ENCODE measurements at regions not wholly inside any gene's neighbourhood (a gene's known extent, or its start where the extent isn't known, plus 50 kb on each side); places are given as distances from the start of the nearest gene placed in this dataset.
"Not testable (repeated sequence)": the region's sequence is repeated elsewhere in the genome, so short reads cannot be mapped to it uniquely, and the experiment has no call there.

DNA sequence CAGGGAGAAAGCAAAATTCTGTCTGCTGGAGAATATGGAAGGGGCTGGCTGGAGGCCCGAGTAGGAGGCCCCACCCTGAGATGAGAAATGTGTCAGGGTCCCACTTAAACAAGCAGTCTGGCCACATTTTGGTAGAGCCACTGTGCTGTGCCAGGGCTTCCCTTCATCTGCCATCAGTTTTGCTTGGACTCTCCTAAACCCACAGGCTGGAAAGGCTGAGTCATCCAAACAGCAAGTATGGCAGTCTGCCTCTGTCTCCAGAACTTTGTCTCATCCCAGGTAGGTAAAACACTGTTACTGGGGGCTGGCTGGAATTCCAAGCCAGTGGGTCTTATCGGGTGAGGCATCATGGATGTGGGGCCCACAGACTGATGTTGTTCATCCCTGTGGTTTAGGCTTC, 1390.6 kb downstream of the UQCRFS1 start:
- H3K9me3 ChIP-seq (ENCODE audit: low read depth, low read length) = no peaks in the 10 kb centered on the region
- no peaks in the 10 kb centered on the region for H4K20me1 ChIP-seq (ENCODE audit: insufficient read depth, low read length)
- TF ChIP-seq CTCF (IDR thresholded peaks at IDR 0.05; ENCODE audit: extremely low read depth, low read depth, low read length) = no peak
- no peak overlapping the region for H3K4me2 ChIP-seq (ENCODE audit: insufficient read depth, low read length)
- H3K36me3 ChIP-seq (ENCODE audit: insufficient read depth, low read length) = no peaks in the 10 kb centered on the region
- H3K79me2 ChIP-seq (ENCODE audit: insufficient read depth, low read length) = no peaks in the 10 kb centered on the region
- H2AFZ ChIP-seq (ENCODE audit: low read length) = no peak overlapping the region
- no peaks in the 10 kb centered on the region for H3K27me3 ChIP-seq (ENCODE audit: insufficient read depth, low read length)
- H3K27ac ChIP-seq (ENCODE audit: low read depth, low read length) = no peak overlapping the region
- H3K4me1 ChIP-seq (ENCODE audit: insufficient read depth, low read length) = no peaks in the 10 kb centered on the region
- DNase-seq (ENCODE audit: insufficient read length, low spot score, missing footprints) = no peak
- no peak overlapping the region for H3K4me3 ChIP-seq (ENCODE audit: insufficient read depth, low read length)

DNA sequence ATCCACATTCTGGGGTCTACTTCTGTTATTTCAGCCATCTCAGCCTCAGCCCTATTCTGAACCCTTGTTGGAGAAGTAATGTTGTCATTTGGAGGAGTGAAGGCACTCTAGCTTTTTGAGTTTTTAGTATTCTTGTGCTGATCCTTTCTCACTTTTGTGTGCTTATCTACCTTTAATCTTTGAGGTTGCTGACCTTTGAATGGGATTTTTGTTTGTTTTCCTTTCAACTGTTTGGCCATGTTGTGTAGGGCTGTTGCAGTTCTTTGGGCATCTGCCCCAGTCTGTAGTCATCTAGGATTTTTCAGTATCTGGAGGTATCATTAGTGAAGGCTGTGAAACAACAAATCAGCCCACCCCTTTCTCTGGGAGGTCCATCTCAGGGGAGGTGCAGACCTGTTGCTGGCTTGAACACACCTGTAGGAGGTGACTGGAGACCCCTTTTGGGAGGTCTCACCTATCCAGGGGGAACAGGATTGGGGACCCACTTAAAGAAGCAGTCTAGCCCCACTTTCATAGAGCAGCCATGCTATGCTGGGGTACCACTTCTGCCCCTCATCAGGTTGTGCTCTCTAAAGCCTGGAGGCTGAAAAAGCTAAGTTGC, 1391.4 kb downstream of the UQCRFS1 start:
- no peak overlapping the region for H3K4me3 ChIP-seq (ENCODE audit: insufficient read depth, low read length)
- H3K9me3 ChIP-seq (ENCODE audit: low read depth, low read length) = no peaks in the 10 kb centered on the region
- no peaks in the 10 kb centered on the region for H3K79me2 ChIP-seq (ENCODE audit: insufficient read depth, low read length)
- no peak for TF ChIP-seq CTCF (IDR thresholded peaks at IDR 0.05; ENCODE audit: extremely low read depth, low read depth, low read length)
- H3K4me1 ChIP-seq (ENCODE audit: insufficient read depth, low read length) = no peaks in the 10 kb centered on the region
- H3K4me2 ChIP-seq (ENCODE audit: insufficient read depth, low read length) = no peak overlapping the region
- no peak for DNase-seq (ENCODE audit: insufficient read length, low spot score, missing footprints)
- no peaks in the 10 kb centered on the region for H3K36me3 ChIP-seq (ENCODE audit: insufficient read depth, low read length)
- H3K27me3 ChIP-seq (ENCODE audit: insufficient read depth, low read length) = no peaks in the 10 kb centered on the region
- H2AFZ ChIP-seq (ENCODE audit: low read length) = no peak overlapping the region
- H4K20me1 ChIP-seq (ENCODE audit: insufficient read depth, low read length) = no peaks in the 10 kb centered on the region
- no peak overlapping the region for H3K27ac ChIP-seq (ENCODE audit: low read depth, low read length)

GRCh38 chr19:27815985-27816384, 1397.0 kb downstream of the UQCRFS1 start:
- Histone ChIP-seq H3K36me3 (ENCODE audit: insufficient read depth, low read length) (no peaks in the 10 kb centered on the region), H3K4me3 (ENCODE audit: insufficient read depth, low read length) (no peak overlapping the region), H3K4me1 (ENCODE audit: insufficient read depth, low read length) (no peaks in the 10 kb centered on the region), H2AFZ (ENCODE audit: low read length) (no peak overlapping the region), H3K79me2 (ENCODE audit: insufficient read depth, low read length) (no peaks in the 10 kb centered on the region), H3K9me3 (ENCODE audit: low read depth, low read length) (no peaks in the 10 kb centered on the region), H3K27ac (ENCODE audit: low read depth, low read length) (no peak overlapping the region), H3K4me2 (ENCODE audit: insufficient read depth, low read length) (no peak overlapping the region), H4K20me1 (ENCODE audit: insufficient read depth, low read length) (no peaks in the 10 kb centered on the region), H3K27me3 (ENCODE audit: insufficient read depth, low read length) (no peaks in the 10 kb centered on the region)
- no peak for DNase-seq (ENCODE audit: insufficient read length, low spot score, missing footprints)
- no peak for TF ChIP-seq CTCF (IDR thresholded peaks at IDR 0.05; ENCODE audit: extremely low read depth, low read depth, low read length)

- not testable (repeated sequence) for DNase-seq (ENCODE audit: insufficient read length, low spot score, missing footprints); H3K79me2 ChIP-seq (ENCODE audit: insufficient read depth, low read length); H3K4me2 ChIP-seq (ENCODE audit: insufficient read depth, low read length); H2AFZ ChIP-seq (ENCODE audit: low read length); H3K4me3 ChIP-seq (ENCODE audit: insufficient read depth, low read length); H3K27ac ChIP-seq (ENCODE audit: low read depth, low read length); H3K27me3 ChIP-seq (ENCODE audit: insufficient read depth, low read length); H4K20me1 ChIP-seq (ENCODE audit: insufficient read depth, low read length); H3K4me1 ChIP-seq (ENCODE audit: insufficient read depth, low read length); H3K9me3 ChIP-seq (ENCODE audit: low read depth, low read length); H3K36me3 ChIP-seq (ENCODE audit: insufficient read depth, low read length)
Observed at GRCh38 chr19:27814834-27815233, 1398.1 kb downstream of the UQCRFS1 start.

- H3K36me3 ChIP-seq (ENCODE audit: insufficient read depth, low read length) = not testable (repeated sequence)
Observed at GRCh38 chr19:27814274-27814673, 1398.7 kb downstream of the UQCRFS1 start.

More at GRCh38 chr19:27814274-27814673, 1398.7 kb downstream of the UQCRFS1 start:
- H3K4me1 ChIP-seq (ENCODE audit: insufficient read depth, low read length); DNase-seq (ENCODE audit: insufficient read length, low spot score, missing footprints); H4K20me1 ChIP-seq (ENCODE audit: insufficient read depth, low read length); H3K4me2 ChIP-seq (ENCODE audit: insufficient read depth, low read length); H3K4me3 ChIP-seq (ENCODE audit: insufficient read depth, low read length); H2AFZ ChIP-seq (ENCODE audit: low read length); H3K9me3 ChIP-seq (ENCODE audit: low read depth, low read length); H3K27ac ChIP-seq (ENCODE audit: low read depth, low read length); H3K79me2 ChIP-seq (ENCODE audit: insufficient read depth, low read length); H3K27me3 ChIP-seq (ENCODE audit: insufficient read depth, low read length): not testable (repeated sequence)

Data from osteoblast (primary cell).